NCI-H128 (cell line): ENCODE measurements at regions not wholly inside any gene's neighbourhood (a gene's known extent, or its start where the extent isn't known, plus 50 kb on each side); places are given as distances from the start of the nearest gene placed in this dataset.
"Not testable (repeated sequence)": the region's sequence is repeated elsewhere in the genome, so short reads cannot be mapped to it uniquely, and the experiment has no call there.

ENCODE experiments used
- DNase-seq: peaks from one replicate; lab custom pipeline; 2025; ENCODE audit not compliant: unreplicated experiment; lab: John Stamatoyannopoulos, UW

DNA sequence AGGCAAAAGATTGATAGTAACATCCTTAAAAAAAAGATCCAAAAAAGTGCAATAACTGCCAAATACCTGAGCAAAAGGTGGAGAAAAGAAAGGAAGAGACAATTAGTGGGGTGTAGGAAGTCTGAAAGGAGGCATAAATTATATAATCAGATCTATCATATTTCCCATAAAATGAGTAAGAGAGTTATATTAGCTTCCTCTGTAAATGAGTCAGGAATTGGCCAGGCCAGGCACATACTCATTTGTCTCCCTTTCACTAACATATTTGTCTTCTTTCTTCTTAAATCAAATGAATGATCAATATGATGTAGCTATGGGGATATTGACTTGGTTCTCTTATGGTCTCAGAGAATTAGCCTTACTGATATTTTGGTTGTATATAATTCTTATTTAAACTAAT is 292.3 kb upstream of the CADM2 start:
- DNase-seq: no peak

DNA sequence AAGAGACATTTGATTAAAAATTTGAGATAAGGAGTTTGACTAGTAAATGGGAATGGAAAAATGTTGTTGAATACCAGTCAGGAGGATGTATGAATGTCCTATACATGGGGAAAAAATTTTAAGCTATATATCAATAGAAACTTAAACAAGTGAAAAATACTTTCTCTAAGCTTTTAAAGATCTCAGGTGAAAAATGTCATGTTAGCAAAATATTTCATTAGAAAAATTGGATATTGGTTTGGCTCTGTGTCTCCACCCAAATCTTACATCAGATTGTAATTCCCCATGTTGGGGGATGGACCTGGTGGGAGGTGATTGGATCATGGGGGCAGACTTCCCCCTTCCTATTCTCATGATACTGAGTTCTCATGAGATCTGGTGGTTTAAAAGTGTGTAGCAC is 279.6 kb upstream of the CADM2 start:
- no peak for DNase-seq

DNA sequence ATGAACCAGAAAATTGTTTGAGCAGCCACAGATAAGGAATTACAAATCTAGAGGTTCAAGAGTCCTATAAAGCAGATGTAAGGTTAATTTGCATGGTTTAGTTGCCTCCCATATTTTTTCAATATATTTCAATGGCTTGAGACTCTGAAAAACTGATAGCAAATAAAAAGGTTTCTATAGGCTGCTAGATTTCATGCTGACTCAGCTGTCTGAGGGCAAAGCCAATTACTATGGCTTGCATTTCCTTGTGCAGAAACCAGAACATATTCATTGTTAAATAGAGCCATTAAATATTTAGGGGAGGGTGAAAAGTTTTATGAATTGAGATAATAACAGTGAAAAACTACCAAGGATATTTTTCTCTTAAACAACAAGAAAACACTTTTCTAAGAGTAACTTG is 278.1 kb upstream of the CADM2 start:
- DNase-seq: no peak

DNA sequence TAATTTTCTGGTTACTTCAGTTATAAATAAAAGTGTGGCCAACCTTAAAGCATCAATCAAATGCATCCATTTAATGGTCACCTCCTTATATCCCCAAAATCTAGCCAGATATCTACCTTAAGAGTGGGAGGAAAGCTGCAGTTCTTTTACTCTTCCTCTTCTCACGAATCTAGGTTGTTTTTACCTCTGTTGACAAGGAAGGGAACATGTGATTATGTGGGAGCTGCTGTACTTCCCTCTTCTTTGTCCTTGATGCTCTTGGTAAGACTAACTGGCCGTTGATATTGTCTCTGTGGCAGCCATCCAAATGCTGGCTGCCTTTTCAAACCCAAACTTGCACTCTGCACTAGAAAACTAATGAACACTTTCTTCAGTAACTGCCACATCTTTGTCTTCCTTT is 275.3 kb upstream of the CADM2 start:
- DNase-seq: no peak

DNA sequence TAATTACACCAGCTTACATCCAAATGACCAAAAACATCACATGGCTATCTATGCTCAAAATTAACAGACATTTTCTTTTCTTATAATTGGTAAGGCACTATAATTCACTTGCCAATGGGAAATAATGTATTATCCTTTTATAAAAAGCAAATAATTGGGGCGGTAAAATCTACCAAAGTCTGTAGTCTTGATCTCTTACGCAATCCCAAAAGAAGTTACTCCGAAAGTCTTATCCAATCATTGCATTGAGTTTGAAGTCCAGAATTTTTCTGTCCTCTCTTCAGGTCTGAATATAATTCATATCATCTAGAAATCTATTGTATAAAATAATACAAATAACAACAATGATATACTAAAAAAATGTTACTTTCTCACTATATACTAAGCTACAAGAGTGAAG is 273.3 kb upstream of the CADM2 start:
- DNase-seq: no peak

DNA sequence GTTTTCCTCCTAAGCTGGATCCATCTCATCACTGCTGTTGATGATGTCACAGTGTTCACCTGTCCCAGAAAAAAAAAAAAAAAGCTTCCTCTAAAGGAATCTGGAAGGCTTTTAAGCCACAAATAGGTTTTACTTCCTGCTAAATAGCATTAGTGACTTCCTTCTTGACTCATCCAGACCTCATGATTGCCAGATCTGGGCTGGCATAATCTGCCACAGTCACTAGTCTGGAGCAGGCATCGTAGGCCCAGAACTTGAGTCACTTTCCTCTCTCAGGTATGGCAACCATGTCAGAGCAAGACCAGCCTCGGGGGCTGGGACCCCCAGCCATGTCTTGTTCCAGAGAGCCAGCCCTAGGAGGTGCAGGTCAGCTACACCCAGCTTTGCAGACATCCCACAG is 266.5 kb upstream of the CADM2 start:
- no peak for DNase-seq

DNA sequence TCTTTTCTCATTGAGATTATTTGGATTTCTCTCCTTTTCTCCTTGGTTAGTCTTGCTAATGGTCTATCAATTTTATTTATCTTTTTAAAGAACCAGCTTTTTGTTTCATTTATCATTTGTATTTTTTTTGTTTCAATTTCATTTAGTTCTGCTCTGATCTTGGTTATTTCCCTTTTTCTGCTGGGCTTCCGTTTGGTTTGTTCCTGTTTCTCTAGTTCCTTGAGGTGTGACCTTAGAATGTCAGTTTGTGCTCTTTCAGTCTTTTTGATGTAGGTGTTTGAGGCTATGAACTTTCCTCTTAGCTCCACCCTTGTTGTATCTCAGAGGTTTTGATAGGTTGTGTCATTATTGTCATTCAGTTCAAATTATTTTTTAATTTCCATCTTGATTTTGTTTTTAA is 248.5 kb upstream of the CADM2 start:
- not testable (repeated sequence) for DNase-seq

DNA sequence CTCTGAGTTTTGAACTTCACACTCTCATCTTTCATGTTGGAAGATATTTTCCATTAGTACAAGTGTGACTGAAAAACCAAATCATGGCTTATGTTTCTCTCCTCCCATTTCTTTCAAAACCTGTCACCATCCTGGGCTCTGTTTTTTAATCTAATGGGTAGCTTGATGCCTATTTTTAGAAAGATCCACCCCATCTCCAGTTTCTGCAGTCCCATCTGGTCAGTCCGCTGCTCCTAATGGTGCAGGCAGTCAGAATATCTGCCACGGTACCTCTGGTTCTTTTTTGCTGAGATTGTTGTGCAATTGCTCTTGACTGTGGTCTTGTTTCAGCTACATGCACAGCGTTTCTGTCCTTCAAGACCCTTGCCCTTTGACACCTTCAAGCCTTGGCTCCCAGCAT is 240.9 kb upstream of the CADM2 start:
- no peak for DNase-seq

DNA sequence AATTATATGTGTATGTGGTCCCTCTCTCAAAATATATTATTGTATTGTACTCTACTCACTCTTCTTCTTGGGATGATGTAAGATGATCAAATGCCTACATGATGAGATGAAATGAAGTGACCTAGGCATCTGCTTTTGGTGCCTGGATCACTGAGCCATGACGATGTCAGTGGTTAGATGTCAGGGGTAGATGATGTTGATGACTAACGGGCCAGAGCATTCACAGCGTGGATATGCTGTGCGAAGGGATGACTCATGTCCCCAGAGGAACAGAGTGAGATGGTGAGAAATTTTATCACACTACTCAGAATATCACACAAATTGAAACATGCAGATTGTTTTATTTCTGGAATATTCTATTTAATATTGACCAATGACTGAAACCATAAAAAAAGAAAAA is 233.9 kb upstream of the CADM2 start:
- DNase-seq: no peak

DNA sequence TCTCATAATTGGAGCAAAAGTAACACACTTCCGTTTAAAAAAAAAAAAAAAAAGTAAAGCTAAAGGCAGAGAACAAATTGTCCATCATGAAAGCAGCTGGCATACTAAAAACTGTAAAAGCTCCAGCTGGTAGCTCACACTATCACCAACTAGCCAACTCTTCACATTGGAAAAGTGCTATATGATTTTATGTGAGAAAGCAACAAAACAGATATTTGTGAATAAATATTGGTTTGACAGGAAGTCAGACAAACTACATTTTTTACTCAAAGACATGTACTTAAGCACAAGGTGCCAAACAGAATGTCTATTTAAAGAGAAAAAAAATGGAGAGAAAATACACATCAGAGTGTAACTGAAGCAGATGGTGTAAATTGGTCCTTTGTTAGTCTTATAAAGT is 231.2 kb upstream of the CADM2 start:
- DNase-seq: no peak

DNA sequence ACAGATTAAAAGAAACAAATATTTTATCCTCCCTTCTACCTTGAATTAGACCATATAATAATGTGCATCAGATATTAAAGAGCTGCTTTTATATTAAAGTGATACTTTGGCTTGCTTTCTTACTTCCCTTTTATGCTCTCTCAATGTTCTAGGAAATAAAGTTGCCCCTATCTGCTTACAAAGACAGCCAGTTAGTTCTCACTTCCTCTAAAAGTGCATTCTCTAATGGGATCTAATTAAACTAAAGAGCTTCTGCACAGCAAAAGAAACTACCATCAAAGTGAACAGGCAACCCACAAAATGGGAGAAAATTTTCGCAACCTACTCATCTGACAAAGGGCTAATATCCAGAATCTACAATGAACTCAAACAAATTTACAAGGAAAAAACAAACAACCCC is 224.1 kb upstream of the CADM2 start:
- DNase-seq: not testable (repeated sequence)

DNA sequence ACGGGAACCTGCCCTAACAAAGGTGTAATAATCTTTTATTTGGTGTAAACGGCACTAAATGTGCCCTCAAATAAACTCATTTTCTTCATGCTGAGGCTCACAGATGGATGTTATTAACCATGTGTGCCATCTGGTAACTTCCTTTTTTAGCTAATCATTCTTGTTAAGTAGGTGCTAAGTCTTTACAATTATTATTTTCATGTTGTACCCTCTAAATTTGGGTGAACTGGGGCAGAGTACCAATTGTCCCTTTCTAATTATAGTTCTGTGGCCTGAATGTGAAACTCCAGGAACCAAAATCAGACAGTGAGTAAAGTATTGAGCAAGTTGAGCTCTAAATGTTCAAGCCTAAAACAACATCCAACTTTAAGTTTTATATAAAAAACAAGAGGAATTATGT is 220.7 kb upstream of the CADM2 start:
- no peak for DNase-seq

DNA sequence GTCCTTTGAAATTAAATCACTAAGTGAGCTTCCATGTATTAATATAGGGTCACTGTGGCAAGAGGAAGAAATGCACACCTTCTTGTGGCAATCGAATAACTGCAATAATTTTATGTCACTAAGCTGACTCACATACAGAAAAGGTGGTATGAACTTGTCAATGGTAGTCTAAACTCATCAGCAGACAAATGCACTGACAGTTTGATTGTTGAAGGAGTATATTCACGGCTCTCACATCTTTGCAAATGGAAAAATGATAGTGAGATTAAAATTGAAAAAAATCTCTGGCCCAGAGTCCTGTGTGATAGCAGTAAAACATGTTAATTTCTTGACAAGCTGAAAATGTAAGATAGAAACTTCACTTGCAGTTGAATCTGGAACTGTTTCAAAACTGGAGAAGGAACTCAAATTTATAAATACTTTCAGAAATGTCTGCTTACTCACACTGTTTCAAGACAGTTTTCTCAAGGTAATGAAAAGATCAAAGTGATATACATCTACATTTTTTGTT is 215.8 kb upstream of the CADM2 start:
- no peak for DNase-seq

DNA sequence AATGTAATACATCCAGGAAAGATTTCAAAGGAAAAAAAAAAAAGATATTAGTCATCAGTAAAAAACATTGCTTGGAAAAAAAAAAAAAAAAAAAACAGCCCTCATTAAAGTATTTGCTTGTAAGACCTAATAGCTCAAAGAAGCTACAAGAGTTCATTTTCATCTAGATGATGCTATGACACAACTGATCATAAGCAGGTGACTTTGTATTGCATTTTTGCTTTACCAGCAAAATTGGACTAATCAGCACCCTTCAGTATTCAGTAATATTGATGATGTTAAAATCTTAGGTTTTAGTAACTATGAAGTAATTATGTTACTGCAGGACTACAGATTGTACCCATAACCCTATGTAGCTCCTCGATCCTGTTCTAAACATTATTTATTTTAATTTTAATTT is 214.7 kb upstream of the CADM2 start:
- DNase-seq: no peak

DNA sequence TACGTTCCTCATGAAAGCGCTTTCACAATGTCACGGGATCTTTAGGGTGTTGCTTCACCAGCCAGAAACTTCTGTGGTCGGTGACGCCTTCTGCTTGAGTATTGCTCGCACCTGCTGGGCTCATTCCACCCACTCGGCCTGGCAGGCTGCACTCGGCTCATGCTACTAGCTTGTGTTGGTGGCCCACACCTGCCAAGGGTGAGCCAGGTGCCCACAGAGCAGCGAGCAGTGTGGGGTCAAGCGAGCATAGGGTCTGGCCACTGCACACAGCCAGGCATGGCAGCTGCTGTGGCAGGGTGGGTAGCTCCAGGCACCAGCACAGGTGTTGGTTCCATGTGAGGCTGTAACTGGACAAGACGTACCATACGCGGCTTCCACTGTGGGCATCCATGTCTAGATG is 202.9 kb upstream of the CADM2 start:
- DNase-seq: no peak

DNA sequence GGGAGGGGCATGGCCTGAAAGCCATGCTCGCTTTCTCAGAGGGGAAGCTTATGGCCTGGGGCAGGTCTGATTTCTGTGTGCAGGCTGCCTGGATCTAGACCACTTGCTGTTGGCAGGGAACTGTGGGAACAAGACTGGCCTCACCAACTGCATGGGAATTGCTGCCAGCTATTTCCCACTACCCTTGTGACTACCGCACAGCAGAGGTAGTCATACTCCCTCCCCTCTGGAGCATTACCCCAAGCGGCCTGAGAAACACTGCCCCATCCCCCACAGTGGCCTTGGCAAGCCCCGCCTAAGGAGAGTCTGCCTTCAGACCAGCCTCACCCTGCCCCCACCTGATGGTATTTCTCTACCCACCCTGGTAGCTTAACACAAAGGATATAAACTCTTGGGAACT is 199.4 kb upstream of the CADM2 start:
- no peak for DNase-seq

DNA sequence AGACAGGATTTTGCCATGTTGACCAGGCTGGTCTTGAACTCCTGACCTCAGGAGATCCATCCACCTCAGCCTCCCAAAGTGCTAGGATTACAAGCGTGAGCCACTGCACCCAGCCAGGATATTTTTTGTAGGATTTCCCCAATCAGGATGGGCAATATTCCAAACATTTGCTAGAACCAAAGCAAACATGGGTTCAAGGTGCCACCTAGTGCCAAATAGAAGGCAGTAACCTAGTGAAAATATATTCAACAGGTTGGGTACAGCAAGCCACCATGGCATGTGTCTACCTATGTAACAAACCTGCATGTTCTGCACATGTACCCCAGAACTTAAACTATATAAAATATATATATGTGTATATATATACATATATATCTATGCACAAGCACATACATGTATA is 185.9 kb upstream of the CADM2 start:
- no peak for DNase-seq

DNA sequence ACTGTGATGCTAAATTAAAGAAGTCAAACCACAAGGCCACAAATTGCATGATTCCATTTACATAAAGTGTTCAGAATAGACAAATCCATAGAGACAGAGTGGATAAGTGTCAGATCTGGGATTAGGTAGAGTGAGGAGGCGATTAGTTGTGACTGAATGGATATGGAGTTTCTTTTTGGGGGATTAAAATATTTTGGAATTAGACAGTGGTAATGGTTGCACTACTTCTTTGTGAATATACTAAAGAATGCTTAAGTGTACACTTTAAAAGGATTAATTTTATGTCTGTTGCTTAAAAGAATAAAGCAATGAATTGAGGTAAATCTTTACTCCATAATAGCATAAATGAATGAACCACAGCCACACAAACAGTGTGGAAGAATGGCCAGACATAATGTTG is 175.5 kb upstream of the CADM2 start:
- no peak for DNase-seq

DNA sequence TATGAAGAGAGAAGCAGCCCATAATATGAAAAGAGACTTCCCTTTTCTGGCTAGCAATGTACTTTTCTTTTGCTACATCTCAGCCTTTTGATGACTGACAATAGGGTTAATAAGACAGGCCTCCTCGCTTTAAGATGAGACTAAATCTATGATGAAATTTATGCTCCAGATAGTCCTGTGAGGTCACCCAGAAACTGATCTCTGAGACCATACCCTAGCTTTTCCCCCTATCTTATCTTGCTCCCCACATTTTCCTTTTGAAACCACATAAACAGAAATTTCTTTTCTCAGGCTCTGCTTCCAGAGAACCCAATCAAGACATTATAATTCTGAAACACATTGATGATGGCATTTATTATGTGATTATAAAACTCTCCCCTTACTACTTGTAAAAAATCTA is 168.8 kb upstream of the CADM2 start:
- no peak for DNase-seq

DNA sequence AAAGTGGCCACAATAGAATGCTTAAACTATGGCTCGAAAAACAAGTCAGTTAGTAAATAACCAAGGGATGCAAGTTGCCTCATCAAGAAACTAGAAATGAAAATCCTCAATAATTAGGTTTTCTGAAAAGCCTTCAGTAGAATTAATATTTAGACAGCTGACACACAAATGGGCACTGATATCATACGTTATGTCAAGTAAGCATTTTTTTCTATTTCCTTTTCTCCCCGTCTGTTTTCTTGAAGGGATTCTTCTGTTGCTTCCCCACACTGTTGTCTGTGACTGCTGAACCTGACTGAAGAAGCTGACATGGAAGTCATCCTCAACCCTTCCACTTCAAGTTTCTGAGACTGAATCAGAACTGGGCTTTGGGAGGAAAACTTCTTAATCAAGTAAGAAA is 151.8 kb upstream of the CADM2 start:
- no peak for DNase-seq

DNA sequence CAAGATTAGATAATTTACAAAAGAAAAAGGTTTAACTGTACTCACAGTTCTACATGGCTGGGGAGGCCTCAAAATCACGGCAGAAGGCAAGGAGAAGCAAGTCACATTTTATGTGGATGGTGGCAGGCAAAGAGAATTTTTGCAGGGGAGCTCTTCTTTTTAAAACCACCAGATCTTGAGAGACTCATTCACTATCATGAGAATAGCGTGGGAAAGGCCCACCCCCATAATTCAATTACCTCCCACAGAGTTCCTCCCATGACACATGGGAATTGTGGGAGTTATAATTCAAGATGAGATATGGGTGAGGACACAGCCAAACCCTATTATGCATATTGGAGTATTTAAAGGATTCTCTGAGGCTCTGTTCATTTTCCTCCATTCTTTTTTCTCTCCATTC is 138.7 kb upstream of the CADM2 start:
- no peak for DNase-seq

DNA sequence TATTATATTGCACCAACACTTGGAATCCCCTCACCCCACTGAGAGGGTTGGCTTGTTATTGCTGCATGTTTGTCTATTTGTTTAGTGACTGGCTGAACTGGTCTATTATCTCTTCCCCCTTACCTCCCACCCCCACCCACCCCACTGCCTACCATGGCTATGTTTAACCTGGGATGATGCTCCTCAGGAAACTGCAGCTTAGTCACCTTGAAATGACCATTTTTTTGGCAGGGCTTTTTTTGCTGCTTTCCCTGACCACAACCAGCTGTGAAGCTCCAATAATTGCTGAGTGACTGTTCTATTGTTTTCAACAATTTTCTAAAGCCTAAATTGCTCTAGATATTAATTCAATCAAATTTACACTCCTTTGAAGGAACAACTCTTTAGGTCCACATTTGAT is 137.9 kb upstream of the CADM2 start:
- DNase-seq: no peak

DNA sequence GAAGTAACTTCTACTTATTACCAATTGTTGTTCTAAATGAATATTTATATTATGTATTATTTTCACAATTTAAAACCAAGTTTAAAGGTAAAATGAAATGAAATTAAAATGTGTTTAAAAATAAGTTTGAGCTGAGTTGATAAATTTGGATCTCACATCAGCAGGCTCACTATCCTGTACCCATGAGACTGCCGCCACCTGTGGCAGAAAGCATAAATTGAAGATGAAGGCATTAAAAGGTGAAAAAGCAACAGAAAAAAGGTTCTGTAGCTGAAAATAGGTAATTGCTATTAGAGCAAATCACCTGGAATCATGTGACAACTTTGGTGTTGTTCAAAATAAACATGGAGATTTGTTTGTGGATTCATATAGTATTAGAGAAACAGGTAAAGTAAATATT is 133.0 kb upstream of the CADM2 start:
- DNase-seq: no peak

DNA sequence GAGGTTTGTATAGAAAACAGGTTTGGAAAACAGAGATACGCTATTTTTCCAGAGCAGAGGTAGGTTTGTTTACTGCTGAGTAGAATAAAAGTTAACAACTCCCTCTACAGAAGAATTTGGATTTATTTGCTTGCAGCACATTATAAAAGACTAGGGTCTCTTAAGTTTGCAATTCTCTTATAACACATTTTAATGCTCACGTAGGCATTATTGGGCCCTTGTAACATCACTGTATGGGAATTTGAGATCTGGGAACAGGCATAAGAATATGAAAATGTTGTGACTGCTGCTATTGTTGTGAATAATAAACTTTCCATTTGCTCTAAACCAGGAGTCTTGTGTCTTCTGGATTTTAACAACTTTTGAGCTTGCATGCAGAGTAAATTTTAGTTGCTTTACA is 128.3 kb upstream of the CADM2 start:
- DNase-seq: no peak
